ENCODE measurements at regions not wholly inside any gene's neighbourhood (a gene's known extent, or its start where the extent isn't known, plus 50 kb on each side); places are given as distances from the start of the nearest gene placed in this dataset.
"Not testable (repeated sequence)": the region's sequence is repeated elsewhere in the genome, so short reads cannot be mapped to it uniquely, and the experiment has no call there.

DNA sequence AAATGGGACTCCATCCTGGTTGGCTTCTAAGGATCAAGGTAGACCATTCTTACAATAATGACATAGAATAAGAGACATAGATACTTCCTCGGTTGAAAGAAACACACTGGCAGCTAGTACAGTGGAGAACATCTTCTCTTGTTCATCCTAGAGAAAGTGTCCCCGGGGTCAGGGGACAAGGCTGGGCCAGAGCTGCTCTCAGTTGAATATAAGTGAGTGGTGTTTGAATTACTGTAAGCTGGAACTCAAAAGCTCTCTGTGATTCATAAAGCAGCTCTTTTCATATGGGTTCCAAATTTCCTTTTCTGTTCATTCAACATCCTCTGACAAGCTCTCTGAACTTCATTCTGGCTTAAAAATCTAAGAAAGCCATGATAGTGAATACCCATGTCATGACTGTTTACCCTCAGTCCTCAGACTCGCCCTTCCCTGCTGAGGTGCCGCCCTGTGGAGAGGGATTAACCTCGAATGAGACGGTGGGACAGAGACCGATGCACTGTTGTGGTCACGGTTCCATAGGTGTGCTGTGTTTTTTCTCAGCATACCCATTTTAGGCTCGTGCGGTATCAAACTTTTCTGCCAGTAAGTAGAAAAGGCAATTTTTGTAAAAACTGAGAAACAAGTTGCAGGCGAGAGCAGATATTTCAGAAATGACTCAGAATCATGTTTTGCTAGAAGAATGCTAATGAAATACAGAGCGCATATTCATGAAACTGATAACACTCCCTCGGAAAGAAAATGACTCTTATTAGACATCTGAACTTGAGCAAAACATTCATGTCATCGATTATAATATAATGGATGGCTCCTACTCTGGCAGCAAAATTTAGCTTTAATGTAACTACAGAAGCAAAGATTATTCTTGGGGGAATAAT, 351.1 kb downstream of the ANAPC1 start:
- DNase-seq (ENCODE audit: low read depth) = not testable (repeated sequence)

DNA sequence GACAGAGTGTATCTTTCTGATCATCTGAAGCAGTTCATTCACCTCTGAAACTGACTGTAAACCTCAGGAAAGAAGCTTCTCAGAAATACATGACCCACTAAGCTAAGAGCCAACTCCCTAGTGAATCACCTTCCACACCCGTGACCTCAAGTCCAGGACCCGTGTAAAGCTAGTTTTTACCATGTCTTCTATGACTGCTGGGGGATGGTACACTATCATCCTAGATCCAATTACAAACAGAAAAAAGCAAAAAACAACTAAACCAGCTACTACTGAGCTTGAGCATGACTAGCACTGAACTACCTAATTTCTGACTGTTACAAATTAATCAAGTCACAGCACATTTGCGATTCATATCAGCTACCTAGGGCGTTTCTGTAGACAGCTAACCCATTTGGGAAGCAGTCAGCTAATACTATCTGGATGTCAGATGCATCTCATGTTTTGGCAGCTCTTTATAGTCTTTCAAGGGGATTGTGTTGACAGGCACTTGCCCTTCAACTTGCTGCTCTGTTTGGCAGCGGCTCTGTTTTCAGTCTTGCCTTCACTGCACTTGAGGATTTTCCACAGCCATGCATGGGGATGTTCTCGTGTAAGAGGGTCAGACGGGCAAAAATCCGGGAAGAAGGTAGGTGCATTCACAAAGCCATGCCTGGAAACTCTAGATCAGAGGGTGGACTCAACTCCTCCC, 350.3 kb downstream of the ANAPC1 start:
- not testable (repeated sequence) for DNase-seq (ENCODE audit: low read depth)

DNA sequence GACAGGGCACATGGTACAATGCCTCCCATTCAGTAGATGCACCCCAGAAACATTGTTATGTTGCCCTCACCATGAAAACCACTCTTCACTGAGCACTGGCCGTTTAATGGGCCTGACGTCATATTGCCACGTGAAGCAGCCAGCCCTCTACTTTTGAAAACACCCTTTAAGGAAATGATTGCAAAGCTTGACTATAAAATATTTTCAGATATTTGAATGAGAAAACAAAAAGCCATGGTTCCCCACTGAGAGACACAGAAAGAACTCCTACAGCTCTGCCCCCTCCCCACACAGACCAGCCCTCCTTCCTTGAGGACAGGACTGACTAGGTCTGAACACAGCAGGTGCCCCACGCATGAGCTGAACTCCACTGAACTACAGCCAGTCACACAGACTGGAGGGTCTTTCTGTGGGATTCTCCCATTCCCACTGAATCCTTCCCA, 349.1 kb downstream of the ANAPC1 start:
- DNase-seq (ENCODE audit: low read depth) = no peak

DNA sequence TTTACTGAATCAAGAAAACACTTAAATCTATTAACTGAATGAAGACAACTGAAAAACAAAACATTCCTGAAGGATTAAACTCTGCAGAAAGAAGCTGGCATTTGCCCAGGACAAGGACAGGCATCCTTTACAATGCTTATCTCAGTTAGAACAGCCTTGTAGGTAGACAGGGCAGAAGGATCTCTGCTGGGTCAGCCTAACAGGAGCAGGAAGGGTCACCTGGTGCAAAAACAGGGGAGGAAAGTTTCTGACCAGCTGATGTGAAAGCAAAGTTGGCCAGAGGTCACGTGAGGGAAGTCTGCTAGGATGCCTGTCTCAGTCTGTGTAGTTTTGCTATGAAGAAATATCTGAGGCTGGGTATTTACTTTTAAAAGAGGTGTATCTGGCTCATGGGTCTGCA, 348.6 kb downstream of the ANAPC1 start:
- DNase-seq (ENCODE audit: low read depth) = no peak

DNA sequence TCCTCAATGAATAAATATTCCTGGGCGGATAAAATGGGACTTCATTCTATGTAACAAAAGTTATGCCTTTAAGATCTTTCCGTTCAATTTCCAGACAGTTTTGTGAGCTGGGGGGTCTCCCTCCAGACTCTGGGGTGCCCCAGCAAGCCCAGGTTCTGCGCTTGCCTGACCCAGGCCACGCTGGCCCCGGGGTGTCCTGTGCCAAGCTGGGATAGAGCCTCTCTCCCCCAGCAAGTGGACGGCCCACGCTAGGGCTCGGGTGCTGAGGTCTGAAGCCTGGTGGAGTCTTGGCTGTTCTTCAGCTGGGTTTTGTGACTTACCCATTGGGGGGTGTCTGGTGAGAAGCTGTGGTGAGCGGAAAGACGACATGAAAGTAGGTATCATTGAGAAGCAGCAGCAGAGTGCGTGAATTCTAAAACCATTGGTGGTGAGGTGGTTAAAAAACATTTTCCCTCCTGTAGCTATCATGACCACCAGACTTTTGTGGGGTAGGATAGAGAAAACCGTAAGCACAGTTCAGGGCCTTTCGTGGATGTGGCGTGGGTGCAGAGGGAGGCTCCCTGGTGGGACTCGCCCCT, 346.8 kb downstream of the ANAPC1 start:
- no peak for DNase-seq (ENCODE audit: low read depth)

DNA sequence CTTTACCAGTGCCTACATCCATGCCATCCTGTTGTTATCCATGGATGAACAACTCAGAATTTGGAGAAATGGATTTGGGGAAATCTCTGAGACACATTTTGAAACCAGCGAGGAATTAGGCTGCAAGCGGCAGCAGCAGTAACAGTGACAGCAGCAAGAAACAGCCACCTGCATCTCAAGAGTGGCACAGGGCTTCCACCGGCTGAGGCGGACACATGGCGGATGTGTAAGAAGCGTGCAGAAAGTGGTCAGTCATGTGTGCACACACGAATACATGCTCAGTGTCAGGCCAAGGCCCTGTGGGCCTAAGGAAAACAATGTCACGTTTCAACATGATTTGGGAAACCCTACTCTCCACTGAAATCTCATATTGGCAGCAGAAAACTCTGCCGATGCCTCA, 344.0 kb downstream of the ANAPC1 start:
- DNase-seq (ENCODE audit: low read depth) = not testable (repeated sequence)

DNA sequence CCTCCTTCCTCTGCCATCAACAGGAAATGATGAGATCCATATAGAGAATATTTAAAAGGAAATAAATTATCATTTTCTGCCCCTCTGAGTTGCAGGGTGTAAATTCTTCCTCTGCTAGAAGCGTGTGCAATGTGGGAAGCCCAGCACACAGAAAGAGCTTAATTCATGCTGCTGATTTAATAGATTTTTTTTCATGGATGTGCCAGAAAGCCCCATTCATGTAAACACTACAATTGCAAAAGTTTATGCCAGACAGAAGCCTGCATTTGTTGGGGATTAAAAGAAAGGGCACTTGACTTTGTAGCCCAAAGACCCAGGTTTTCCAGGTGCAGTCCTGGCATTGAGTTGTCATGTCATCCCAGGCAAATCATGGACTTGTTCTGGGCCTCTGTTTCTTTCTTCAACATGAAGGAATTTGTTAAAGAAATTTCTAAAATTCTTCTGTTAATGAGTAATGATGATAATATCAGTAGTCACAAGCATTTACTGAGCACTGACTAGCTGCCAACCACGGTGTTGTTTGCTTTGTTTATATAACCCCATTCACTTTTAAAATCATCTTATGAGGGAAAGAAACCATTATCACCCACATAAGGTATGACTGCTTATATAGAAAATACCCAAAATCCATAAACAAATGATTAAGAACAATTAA, 341.7 kb downstream of the ANAPC1 start:
- not testable (repeated sequence) for DNase-seq (ENCODE audit: low read depth)

GRCh38 chr2:111544006-111544405, 340.0 kb downstream of the ANAPC1 start:
- DNase-seq (ENCODE audit: low read depth) = not testable (repeated sequence)

DNA sequence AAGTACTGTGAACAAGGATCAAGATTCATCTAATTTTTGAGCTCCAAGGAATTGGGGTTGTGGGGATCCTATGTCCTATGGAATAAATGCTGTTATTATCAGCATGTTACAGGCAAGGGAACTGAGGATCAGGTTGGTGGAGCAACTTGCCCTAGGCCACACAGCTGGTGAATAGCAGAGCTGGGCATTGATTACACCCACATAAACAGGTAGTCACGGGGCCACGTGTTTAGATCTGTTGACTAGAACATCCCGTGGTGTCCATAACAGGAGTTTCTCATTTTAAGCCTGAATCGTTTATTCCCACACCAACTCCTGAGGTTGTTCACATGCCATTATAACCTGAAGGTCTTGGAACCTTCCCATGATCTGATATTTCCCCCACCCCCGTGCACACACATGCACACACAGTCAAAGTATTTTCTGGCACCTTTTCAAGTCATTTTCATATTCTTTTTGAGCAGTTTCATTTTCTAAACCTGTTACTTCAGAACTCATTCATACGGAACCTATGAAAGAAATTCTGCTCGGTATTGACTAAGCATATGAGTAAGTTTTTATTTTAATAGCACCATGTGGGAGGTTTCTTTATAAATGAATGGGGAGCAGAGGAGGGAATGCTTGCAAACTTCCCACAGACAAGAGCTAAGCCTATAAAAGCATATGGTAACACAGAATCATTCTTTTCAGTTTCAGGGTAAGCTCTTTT, 338.1 kb downstream of the ANAPC1 start:
- DNase-seq (ENCODE audit: low read depth) = not testable (repeated sequence)

GRCh38 chr2:111546578-111546977, 337.4 kb downstream of the ANAPC1 start:
- DNase-seq (ENCODE audit: low read depth) = not testable (repeated sequence)

DNA sequence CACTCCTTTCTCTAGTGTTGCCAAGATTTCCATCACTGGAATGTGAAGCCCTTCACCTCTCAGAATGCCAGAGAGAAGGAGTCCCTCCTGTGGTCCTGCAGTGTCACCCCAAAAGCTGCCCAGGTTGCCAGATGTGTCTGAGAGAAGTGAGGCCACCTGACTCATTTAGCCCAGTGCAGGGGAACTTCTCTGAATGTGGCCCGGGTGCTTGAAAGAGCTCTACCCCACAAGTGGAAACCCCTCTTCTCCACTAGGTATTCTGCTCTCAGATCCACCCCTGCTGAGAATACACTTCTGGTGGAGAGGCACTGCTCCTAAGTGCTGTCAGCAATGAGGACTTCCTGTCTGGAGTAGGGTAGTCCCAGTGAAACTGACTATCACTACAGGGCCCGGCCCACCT, 334.8 kb downstream of the ANAPC1 start:
- DNase-seq (ENCODE audit: low read depth) = not testable (repeated sequence)

DNA sequence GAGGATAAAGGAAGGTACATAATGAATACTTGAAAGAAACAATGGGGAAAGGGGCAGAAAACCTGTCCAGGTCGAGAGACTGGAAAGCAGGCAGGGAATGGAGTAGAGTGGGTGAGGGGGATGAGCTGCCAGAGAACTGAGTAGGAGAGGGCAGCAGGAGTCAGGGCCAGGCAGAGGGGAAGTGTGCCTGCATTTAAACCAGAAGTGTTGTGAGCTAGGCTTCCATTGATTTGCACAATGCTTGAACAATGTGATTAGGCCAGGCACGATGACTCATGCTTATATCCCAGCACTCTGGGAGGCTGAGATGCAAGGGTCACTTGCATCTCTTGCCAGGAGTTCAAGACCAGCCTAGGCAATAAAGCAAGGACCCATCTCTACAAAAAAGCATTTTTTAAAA, 332.6 kb downstream of the ANAPC1 start:
- not testable (repeated sequence) for DNase-seq (ENCODE audit: low read depth)

- DNase-seq (ENCODE audit: low read depth) = not testable (repeated sequence)
Observed at GRCh38 chr2:111552625-111553024, 331.4 kb downstream of the ANAPC1 start.

DNA sequence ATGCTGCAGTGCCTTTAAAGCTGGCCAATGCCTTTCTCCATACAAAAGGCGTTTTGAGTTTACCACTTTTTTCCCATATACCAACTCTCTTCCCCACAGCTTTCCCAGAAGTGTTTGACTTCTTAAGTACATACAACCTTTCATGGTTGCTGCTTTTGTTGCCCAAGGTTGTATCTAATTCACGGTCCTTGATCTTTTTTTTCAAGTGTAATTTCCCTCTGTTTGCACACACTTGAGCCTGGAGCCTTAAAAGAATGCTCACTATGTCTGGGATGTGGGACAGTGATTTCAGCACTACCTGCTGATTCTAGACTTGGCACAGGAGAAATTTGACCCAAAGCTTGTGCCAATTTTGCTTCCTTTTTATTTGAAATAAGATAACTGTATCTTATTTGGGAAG, 324.7 kb downstream of the ANAPC1 start:
- DNase-seq (ENCODE audit: low read depth) = not testable (repeated sequence)

DNA sequence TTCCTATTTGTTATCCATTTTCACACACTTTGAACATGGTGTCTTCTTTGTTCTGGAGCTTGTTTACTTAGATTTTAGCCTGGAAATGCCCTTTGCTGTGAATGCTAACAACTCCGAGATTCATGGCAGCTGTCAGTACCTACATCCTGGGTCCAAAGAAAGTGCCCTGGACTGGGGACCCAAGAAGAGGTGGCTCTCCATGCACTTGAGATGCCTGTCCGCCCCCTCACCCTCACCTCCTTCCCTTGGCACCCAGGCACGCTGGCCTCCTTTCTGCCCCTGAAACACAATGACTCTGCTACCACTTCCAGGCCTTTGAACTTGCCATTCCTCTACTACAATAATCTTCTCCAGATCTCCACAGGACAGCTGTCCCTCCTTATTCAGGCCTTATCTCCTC, 324.2 kb downstream of the ANAPC1 start:
- not testable (repeated sequence) for DNase-seq (ENCODE audit: low read depth)

GRCh38 chr2:111566068-111566467, 317.9 kb downstream of the ANAPC1 start:
- DNase-seq (ENCODE audit: low read depth) = not testable (repeated sequence)

DNA sequence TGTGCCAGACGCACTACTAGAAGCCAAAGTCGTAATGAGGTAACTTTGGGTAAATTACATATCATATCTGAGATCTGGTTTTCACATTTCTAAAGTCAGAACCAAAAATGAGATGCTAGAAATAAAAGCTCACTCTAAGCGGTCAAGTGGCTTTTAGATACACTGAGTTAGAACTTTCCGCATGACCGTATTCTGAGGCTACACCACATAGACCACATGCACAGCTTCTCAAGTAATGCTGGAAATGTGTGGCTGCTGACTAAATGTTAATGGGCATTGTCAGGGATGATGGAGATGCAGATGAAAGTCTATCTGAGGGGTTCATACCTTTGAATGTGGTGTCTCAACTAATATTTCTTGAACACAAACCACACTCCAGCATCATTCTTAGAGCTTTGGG, 316.8 kb downstream of the ANAPC1 start:
- DNase-seq (ENCODE audit: low read depth) = not testable (repeated sequence)

DNA sequence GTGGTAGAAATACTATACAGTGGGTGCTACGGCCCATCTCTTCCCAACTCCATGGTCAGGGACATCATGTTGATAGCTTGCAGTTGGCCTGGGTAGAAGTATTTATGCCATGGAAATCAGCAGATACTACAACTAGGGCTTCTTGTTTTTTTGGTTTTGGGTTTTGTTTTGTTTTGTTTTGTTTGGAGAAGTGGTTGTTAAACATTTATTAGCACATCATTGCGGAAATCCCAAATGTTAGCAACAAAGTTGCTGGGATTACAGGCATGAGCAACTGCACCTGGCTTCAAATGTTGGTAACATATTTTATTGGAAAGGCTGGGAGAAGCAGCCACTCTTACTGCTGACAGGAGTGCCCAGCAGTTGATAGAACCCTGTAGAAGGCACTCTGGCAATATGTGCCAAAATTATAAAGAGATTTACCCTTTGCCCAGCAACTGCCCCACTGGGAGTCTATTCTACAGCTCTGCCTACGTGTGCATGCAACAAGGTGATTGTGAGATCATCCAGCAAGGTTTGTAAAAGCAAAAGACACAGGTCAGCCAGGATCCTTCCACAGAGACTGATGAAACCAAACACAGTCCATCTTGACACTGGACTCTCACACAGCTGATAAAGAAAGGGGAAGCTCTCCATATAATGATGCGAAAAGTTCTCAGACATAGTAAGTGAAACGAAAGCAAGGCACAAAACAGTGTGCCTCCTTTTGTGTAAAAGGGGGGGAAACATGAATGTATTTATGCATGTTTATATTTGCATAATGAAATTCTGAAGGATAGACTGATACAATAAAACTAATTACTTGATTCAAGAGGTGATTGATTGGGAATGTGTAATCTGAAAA, 314.4 kb downstream of the ANAPC1 start:
- DNase-seq (ENCODE audit: low read depth) = not testable (repeated sequence)

- not testable (repeated sequence) for DNase-seq (ENCODE audit: low read depth)
Observed at GRCh38 chr2:111570300-111571114, 313.5 kb downstream of the ANAPC1 start.

DNA sequence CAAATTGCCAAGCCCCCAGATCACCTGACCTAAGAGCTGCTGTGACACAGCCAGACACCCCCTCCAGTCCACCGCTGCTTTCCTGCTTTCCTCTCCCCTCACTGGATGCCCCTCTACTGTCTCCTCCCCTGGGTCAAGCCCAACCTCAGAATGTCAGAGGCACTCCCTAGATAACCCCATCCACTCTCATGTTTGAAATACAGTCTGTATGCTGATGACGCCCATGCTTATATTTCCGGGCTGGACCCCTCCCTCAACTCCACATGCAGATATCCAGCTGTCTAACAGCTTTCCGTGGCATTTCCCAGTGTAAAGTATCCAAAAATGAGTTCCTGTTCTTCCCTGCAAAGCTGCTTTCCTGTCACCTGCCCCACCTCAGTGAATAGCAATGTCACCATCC, 309.2 kb downstream of the ANAPC1 start:
- not testable (repeated sequence) for DNase-seq (ENCODE audit: low read depth)

Data from T follicular helper cell (primary cell).